Activated CD4-positive, alpha-beta T cell treated with anti-CD3 and anti-CD28 coated beads, Interleukin-2, Interleukin-6, amounts not matched to agents 100 ng/mL and 50 ng/mL, durations not matched to agents 16 hours and 8 hours (primary cell): ENCODE measurements at regions not wholly inside any gene's neighbourhood (a gene's known extent, or its start where the extent isn't known, plus 50 kb on each side); places are given as distances from the start of the nearest gene placed in this dataset.
"Not testable (repeated sequence)": the region's sequence is repeated elsewhere in the genome, so short reads cannot be mapped to it uniquely, and the experiment has no call there.

Source experiments
- DNase-seq: peaks from one replicate; pipeline ENCODE4 v3.0.0-alpha.2; 2020

DNA sequence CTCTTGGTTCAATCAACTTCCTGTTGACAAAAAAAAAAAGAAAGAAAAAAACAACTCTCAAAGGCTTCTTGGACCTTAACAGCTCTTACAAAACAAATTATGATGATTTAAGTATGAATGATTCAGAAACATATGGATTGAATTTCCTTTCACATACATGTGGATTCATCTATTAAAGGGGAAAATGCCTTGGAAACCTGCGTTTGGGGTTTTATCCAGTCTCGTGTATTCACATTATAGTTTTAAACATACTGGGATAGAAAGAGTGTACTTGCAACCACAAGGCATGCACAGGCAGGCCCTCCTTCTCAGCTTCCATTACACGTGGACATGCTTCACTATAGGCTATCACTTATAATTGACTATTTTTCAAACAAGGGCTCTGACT lies 286.7 kb downstream of the INHBA start:
- DNase-seq: no peak

DNA sequence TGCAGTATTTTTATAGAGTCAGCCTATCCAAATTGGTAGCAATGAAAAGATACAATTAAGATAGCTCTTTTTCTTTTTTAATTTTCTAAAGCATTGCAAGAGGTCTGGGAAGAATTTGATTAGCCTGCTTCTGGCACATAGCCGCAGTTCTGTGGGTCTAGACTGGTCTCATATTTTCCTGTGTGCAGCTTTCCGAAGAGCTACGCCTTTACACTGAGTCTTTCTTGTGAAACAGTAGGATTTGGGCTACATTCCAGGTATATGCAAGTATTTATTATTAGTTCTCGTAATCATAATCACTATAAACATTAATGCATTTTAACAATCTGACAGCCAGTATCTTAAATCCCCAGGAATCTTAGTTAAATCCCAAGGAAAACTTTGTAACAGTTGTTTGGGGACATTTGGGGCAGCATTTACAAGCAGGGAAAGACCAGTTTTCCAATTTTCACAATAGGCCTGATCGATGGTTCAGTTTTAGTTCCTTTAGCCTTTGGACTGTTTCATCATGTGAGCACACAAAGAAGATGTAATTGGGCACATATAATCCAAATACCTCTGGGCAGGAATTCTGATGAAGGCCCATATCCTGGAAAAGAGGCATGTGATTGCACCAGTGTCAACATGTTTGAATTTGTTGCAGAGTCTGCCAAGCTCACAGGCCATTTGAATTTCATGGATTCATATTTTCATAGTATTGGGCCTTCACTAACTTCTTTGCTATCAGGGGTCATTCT lies 287.3 kb downstream of the INHBA start:
- no peak for DNase-seq

- DNase-seq: no peak
Measured at GRCh38 chr7:41415051-41415450, 287.8 kb downstream of the INHBA start.

- no peak for DNase-seq
Measured at GRCh38 chr7:41404375-41405074, 298.4 kb downstream of the INHBA start.

- no peak for DNase-seq
Measured at GRCh38 chr7:41403291-41403690, 299.6 kb downstream of the INHBA start.

GRCh38 chr7:41401833-41402232 lies 301.1 kb downstream of the INHBA start:
- DNase-seq: no peak

DNA sequence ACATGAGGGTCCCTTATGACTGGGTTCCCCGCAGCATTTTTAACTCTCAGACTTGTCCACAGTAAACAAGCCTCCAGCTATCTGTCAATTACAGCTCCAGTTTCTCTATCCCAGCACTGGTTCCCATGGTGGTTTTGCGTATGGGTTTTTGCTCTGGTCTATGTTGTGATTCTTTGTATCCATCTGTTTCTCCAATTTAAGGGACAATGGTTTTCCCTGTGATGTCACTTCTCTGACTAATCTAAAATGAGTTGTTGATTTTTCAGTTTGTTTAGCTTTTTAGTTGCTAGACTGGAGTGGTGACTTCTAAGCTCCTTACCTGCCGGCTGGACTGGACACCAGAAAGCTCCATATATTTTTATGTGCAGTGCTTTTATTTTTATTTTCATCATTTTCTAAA lies 303.7 kb downstream of the INHBA start:
- no peak for DNase-seq

DNA sequence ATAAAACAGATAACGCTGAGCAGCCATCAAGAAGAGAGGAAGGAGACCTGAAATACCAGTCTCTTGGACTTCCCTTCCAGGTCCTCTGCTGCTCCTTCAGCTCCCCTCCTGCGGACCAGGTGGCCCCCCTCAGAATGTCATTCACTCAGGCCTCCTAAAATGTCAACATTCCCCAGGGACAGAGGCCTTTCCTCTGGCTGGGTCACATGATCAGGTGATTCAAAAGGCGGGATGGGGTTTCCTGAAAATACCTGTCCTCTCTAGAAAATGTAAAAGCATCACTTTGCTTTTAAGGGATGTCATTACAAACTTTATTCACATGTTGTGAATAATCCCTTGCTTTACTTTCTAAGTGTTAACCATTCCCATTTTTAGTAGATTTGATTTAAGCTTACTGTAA lies 311.1 kb downstream of the INHBA start:
- no peak for DNase-seq

- DNase-seq: not testable (repeated sequence)
Measured at GRCh38 chr7:41388933-41389332, 314.0 kb downstream of the INHBA start.

- no peak for DNase-seq
Measured at GRCh38 chr7:41385996-41386395, 316.9 kb downstream of the INHBA start.

DNA sequence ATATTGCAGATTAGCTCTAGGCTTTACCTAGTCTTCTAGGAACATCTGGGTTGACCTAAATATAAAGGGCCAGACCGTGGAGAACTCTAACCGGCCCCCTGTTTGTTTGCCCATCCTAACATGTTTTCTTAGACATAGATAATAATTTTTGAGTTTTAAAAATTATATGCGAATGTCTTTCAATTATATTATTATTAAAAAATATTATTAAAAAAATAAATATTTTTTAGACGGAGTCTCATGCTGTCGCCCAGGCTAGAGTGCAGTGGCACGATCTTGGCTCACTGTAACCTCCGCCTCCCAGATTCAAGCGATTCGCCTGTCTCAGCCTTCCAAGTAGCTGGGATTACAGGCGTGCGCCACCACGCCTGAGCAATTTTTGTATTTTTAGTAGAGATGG lies 318.5 kb downstream of the INHBA start:
- DNase-seq: no peak

- no peak for DNase-seq
Measured at GRCh38 chr7:41383596-41383995, 319.3 kb downstream of the INHBA start.

DNA sequence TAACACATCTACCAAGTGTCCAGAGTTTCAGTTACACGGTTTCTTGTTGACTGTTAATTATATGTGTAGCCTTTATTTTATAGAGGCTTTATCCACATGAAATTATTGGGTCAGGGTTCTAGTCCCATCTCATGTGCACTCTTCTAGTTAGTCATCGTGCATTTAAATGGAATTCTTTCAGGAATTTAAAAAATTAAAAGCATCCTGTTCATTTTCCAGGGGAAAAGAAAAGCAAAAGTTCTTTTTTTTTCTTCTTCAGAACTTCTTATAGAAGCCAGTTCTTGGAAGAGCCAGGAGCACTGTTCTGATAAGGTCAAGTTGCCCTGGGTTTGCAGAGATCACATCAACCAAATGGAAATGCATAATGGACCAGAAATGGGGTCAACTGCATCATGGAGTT lies 324.7 kb downstream of the INHBA start:
- no peak for DNase-seq

DNA sequence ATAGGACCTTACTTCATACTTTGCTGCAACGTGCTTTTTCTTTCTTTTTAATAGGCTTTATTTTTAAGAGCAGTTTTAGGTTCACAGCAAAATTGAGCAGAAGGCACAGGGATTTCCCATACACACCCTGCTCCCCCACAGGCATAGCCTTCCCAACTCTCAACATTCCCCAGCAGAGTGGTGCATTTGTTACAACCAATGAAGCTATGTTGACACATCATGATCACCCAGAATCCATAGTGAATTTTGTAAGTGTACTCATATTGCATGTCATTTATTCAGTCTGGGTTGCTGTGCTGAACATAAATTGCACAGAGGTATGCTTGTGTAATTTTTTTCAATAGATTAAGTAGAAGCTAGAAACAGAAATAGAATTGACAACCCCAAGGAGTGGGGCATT lies 327.3 kb downstream of the INHBA start:
- DNase-seq: no peak

- no peak for DNase-seq
Measured at GRCh38 chr7:41374150-41374848, 328.6 kb downstream of the INHBA start.

DNA sequence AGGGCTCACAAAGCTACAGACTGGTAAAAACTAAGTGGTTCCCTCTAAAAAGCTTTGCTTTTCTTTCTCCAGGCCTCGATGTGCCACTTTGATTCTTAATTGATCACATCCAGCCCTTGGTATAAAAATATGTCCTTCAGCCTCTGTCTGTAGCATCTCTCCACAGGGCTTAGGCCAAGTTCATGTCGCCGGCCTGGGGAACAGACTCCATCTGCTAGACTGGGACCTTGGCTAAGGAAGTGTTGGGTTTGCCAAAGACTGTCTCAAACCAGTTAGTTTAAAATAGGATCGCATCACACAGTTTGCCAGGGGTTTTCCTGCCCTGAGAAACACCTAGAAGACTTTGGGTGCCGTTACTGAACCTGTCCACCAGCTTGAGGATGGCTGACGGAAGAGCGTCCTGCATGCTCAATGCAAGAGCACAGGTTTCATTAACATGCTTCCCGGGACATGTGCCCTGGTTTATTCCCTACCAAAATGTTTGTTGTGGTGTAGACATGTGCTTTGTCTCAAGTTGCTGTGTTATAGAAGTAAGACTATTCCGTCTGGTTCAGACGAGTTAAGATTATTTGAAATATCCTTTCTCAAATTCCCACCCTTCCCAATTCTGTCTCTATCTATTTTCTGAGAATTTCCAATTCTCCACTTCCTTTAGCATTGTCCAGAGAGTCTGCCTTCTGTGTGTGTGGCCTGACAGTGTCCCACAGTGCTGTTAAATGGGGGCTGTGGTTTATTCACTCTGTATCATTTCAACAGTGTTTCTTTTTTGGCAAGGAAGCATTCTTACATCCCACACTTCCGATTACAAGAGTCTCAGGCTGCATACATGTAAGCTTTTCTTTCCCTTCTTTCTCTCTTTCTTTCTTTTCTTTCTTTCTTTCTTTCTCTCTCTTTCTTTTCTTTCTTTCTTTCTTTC lies 334.7 kb downstream of the INHBA start:
- DNase-seq: no peak

- no peak for DNase-seq
Measured at GRCh38 chr7:41351091-41351490, 351.8 kb downstream of the INHBA start.

- no peak for DNase-seq
Measured at GRCh38 chr7:41346878-41347277, 356.0 kb downstream of the INHBA start.

DNA sequence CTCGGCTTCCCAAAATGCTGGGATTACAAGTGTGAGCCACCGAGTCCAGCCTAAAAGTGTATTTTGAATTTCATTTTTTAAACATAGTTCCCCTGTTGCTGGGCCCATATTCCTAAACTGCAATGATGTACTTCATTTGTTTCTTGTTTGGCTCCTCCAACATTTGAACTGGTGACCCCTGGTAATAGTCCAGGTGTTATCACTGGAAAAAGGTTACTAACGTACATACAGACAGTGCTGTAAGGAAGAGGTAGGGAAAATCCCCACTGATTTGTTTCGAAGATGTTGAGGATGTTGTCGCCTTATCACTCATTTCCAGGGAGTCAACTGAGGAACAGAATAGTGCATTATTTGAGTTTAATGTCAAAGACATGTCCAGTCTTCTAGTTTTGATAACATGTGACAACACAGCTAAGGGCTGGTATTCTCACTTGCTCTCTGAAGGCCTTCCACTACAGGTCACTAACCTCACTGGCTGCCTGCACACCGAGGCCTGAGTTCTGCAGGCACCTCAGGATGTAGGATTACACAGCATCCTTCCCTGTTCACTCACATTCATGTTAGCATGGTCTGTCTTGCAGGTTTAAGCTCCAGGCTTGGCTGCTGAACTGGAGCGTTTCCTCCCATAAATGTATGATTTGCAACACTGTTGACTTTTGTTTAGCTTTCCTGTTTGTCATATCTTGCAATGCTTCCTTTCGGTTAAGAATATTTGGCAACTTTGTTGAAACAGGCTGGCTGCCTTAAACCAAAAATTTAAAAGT lies 362.8 kb downstream of the INHBA start:
- DNase-seq: no peak

DNA sequence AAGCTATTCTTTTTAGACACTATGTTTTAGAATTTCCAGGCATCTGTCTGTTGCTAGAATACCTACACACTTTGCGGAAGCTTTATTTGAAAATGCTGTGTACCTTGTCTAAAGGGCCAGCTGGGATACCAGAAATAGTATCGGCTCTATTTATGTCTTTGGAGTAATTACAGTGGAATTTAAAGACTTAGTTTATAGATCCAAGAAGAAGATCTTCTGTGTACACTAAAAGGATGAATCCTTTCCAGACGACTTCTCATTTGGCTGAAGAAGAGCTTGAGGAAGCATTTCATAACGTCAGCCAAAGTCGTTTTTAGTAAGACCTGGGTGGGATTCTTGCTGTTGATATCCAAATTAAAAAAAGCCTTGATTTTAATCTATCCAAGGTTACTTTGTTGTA lies 365.9 kb downstream of the INHBA start:
- DNase-seq: no peak

DNA sequence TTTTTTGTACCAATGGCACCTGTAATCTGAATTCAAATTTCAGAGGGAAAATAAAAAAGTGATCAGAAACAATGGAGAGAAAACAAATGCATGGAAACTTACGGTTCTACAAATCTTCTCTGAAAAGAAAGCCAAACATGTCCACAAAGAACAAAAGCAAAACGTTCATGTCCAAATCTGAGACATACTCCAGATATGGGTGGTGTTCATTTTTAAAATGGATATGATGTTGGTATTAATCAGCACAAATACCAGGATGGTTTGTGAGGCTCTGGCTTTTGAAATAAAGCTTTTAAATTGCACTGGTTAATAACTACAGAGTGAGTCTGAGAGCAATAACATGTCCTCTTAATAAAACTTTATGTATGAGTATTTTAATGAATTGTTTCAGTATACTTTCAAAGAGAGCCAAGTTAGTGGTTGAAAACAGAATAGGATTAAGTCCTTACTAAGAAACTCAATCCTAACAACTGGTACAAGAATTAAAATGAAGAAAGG lies 366.4 kb downstream of the INHBA start:
- DNase-seq: no peak
